ENCODE measurements at regions not wholly inside any gene's neighbourhood (a gene's known extent, or its start where the extent isn't known, plus 50 kb on each side); places are given as distances from the start of the nearest gene placed in this dataset.

DNA sequence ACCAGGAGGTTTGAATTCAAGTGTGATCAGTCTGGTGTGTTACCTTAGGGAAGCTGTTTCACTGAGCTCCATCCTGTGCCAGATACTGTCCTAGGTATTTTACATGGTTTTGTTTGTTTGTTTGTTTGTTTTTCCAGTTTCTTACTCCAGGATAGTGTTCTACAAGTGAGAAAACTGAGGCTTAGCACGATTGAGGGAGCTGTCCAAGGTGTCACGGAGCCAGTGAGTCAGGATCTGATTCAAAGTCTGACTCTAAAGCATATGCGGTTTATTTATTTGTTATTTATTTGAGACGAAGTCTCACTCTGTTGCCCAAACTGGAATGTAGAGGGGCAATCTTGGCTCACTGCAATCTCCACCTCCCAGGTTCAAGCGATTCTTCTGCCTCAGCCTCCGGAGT, 79.7 kb upstream of the GNG2 start:
- DNase-seq, result no peak

DNA sequence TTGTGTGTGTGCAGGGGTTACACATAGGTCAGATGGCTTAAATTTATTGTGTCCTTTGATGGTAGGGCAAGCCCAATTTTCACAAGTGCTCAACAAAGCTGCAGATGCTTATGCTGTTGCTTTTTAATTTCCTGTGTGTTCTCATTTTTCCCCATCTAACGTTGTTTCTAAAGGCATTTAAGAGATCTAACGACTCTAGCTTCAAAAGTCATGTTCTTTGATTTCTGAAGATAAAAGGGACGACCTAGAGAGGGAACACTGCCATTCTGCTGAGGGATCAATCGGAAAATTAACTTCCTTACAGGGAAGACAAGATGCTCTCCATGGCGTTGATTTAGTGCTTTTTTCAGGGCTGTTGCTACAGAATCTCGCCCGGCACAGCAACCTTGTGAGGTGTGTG, 79.0 kb upstream of the GNG2 start:
- DNase-seq, result no peak

DNA sequence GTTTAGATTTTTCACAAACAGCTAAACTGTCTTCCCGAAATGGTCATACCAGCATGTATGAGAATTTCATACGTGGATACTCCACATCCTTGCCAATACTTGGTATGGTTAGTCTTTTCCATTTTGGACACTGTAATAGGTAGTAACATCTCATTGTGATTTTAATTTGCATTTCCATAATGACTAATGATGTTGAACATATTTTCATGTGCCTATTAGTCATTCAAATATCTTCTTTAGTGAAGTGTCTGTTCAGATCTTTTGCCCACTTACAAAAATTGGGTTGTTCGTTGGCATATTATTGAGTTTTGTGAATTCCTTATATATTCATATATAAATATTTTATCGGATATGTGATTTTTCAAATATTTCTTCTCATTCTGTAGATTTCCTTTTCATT, 78.0 kb upstream of the GNG2 start:
- DNase-seq, result peak in 2 of 3 donors; percentile 48 to 62

DNA sequence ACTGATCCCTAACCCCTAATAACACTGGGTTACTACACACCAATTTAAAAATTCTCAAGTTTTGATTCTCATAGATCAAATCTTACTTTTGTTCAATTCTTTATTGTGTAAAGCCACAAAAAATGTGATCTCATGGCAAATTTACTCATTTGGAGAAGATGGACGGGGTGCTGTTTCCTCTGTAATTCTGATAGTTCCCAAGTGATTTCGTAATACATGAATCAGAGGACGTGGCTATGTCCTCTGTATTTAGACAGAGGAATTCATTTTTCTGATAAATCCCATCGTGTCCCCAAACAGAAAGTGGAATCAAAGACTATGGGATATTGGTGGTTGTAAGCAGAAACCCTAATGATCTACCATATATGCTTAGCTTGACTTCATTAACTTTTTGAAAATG, 76.6 kb upstream of the GNG2 start:
- peak; percentile 73 to 94 (median 91) for DNase-seq

DNA sequence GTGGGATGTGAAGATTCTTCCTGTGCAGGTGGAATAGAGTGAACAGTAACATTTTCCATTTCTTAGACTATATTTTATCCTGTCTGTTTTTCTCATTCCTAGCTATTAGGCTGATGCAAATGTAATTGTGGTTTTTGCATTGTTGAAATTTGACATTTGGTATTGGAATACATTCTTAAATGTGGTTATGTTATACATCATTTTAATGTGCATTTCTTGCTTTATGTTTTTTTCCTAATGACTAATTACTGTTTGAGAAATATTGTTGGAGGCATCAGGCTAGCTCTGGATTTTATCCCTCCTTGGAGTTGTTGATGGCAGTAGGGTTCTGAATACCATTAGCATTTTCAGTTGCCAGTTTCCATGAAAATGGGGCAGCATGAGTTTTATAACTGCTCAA, 75.9 kb upstream of the GNG2 start:
- DNase-seq, result no peak

DNA sequence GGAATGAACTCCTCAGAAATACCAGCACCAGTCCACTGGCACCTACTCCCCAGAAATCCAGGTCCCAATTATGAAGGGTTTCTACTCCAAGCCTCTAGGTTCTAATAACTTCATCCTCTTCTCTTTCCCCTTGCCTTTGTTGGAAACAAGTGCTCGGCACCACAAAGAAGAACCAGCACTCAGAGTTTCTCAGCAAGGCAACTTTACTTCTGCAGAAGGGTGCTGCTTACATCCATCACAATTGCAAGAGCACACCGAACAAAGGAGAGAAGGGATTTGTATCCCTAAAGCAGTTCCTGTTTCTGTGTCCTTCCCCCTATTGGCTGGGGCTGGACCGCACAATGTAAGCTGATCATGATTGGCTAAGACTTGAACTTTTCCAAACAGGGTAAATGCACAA, 74.2 kb upstream of the GNG2 start:
- DNase-seq, result no peak

DNA sequence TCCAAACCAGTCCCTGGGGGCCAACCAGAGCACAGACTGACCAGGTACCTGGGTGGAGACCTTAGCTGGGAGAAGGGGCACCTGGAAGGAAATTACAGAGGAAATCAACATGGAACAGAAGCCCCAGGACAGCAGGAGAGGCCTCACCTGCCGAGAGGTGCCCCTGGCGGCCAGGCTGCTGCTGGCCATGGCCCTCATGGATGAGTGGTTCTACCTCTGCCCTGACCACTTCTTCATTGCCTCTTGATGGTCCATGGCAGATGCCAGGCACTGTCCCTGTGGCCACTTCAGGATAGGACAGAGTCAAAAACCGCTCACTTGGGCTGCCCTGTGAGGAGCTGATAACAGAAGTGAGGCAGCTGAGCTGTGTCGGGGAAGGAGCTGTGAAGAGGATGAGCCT, 73.1 kb upstream of the GNG2 start:
- DNase-seq, result no peak

DNA sequence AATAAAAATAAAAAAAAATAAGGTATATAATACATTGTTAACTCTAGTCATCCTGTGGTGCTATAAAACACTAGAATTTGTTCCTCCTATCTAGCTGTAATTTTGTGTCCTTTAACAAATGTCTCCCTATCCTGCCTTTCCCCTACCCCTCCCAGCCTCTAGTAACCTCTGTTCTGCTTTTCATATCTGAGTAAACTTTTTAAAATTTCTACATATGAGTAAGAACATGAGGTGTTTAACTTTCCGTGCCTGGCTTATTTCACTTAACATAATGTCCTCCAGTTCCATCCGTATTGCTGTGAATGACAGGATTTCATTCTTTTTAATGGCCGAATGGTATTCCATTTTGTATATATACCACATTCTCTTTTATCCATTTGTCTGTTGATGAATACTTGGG, 71.3 kb upstream of the GNG2 start:
- peak; percentile 46 to 74 (median 61) for DNase-seq

DNA sequence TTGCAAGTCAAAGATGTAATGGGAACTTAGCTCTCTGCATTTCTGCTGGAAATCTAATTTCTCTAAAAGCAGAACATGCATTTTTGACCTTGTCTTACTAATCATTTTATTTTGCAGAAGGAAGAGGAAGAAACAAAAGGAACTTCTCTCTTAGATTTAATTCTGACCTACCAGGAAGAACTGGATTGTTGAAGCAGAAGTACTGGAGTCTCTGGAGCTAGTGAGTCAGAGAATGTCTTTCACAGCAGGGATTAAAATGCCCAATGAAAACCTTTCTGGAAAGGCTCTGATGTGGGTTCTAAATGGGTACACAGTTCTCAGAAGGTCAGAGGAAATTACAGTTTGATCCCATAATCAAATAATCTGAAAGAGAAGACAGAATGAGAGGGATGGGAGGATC, 70.8 kb upstream of the GNG2 start:
- DNase-seq, result peak; percentile 67 to 90 (median 85)

DNA sequence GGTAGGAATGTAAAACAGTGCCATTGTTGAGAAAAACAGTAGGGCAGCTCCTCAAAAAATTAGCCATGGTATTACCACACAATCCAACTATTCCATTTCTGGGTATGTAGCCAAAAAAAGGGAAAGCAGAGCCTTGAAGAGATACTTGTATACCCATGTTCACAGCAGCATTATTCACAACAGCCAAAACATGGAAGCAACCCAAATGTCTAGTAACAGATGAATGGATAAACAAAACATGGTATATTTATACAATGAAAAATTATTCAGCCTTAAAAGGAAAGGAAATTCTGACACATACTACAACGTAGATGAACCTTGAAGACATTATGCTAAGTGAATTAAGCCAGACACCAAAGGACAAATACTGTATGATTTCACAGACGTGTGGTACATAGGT, 67.6 kb upstream of the GNG2 start:
- no peak for DNase-seq

DNA sequence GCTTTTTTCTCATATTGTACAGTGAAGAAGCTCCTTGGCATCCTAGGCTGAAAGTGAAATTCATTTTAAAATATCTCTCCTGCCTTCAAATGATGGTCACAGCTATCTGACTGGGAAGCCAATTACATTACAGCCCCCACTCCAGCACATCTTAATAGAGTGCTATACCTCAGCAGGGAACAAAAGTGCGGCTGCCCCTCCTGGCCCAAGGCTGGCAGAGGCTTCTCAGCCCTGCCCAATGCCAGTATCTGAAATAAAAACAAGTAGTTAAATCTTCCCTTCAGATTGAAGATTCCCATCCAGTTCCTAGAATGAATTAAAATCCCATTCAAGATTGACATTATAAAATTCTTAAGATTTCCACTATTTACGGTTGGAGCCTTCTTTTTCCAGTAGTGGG, 54.9 kb upstream of the GNG2 start:
- no peak for DNase-seq

DNA sequence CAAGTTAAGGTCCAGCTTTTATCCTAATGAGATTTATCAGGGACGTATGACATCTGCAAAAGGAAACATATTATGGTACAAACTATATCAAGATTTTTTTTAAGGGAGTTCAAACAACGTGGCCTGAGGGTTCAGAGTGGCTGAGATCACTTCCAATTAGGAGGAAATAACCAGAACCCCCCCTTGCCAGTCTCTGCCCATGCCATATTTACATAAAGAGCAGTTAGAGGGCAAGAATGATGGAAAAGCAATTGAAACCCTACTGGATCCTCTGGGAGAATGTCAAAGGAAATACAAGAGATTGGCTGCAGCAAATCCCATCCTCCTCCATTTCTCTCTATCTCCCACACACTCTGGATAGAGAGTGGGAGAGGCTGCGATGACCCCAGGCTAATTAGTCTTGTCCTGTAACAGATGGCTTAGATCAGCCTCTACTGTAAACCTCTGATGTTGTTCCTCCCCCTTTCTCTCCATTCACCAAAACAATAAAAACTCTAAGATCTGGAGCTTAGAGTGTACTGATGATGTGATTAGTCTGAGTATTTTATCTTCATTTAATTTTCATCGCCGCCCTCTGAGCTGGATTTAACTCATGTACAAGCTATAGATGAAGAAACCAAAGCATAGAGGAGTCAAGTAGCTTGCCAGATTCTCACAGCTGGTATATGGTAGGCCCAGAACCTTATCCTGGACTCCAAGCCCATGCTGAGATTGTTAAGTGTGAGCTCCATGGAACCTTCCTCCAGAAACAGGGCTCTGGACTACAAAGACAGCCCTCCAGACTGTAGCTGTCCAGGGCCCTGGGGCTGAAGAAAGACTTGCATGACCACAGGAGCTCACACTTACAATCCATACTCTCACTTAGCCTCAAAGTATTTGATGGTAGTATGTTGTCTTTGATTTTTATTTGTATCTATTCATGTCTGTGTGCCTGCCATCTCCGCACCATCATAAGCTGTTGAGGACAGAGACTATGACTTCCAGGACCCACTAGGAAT, 54.1 kb upstream of the GNG2 start:
- DNase-seq, result no peak

DNA sequence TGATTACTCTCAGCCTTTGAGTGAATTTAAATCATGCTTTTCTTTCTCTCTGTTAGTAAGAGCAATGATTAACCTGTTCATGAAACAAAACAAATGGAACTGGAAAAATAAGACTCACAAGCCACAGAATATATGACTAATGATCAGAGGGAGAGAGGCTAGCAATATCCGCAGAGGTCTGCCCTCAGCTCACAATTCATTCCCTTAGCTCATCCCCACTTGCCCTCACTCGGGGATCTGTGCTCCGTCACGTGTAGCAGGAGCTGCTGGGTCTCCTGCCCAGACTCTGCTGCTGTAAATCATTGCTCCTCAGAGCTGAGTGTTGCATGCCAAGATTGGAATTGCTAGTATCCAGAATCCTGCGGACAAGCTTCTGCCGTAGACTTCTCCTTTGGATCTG, 53.1 kb upstream of the GNG2 start:
- no peak for DNase-seq
